ENCODE measurements at regions not wholly inside any gene's neighbourhood (a gene's known extent, or its start where the extent isn't known, plus 50 kb on each side); places are given as distances from the start of the nearest gene placed in this dataset.
A peak's percentile ranks its signal among the peaks of the same experiment; 100 is the strongest.

- DNase-seq (ENCODE audit: low read depth in 3 of 3, low spot score in 1 of 3), result no peak
Measured at GRCh38 chr1:244256086-244256676, 195.5 kb downstream of the ADSS2 start.

GRCh38 chr1:244264163-244264562 is 187.5 kb downstream of the ADSS2 start:
- no peak for DNase-seq (ENCODE audit: low read depth in 3 of 3, low spot score in 1 of 3)

- no peak for DNase-seq (ENCODE audit: low read depth in 3 of 3, low spot score in 1 of 3)
Measured at GRCh38 chr1:244265507-244265906, 186.2 kb downstream of the ADSS2 start.

- no peak for DNase-seq (ENCODE audit: low read depth in 3 of 3, low spot score in 1 of 3)
Measured at GRCh38 chr1:244269169-244269568, 182.5 kb downstream of the ADSS2 start.

GRCh38 chr1:244271004-244271403 is 180.7 kb downstream of the ADSS2 start:
- no peak for DNase-seq (ENCODE audit: low read depth in 3 of 3, low spot score in 1 of 3)

GRCh38 chr1:244271691-244272308 is 179.9 kb downstream of the ADSS2 start:
- no peak for DNase-seq (ENCODE audit: low read depth in 3 of 3, low spot score in 1 of 3)

- DNase-seq (ENCODE audit: low read depth in 3 of 3, low spot score in 1 of 3), result peak; percentile 27 to 54 (median 42)
Measured at GRCh38 chr1:244272471-244273261, 179.0 kb downstream of the ADSS2 start.

GRCh38 chr1:244273262-244273844 is 178.4 kb downstream of the ADSS2 start:
- no peak for DNase-seq (ENCODE audit: low read depth in 3 of 3, low spot score in 1 of 3)

- no peak for DNase-seq (ENCODE audit: low read depth in 3 of 3, low spot score in 1 of 3)
Measured at GRCh38 chr1:244273845-244274619, 177.7 kb downstream of the ADSS2 start.

- DNase-seq (ENCODE audit: low read depth in 3 of 3, low spot score in 1 of 3), result no peak
Measured at GRCh38 chr1:244276646-244277045, 175.1 kb downstream of the ADSS2 start.

GRCh38 chr1:244280201-244280600 is 171.5 kb downstream of the ADSS2 start:
- DNase-seq (ENCODE audit: low read depth in 3 of 3, low spot score in 1 of 3), result no peak

GRCh38 chr1:244280859-244281258 is 170.8 kb downstream of the ADSS2 start:
- DNase-seq (ENCODE audit: low read depth in 3 of 3, low spot score in 1 of 3), result no peak

GRCh38 chr1:244283772-244284171 is 167.9 kb downstream of the ADSS2 start:
- DNase-seq (ENCODE audit: low read depth in 3 of 3, low spot score in 1 of 3), result no peak

GRCh38 chr1:244284641-244285156 is 167.0 kb downstream of the ADSS2 start:
- DNase-seq (ENCODE audit: low read depth in 3 of 3, low spot score in 1 of 3), result no peak

- no peak for DNase-seq (ENCODE audit: low read depth in 3 of 3, low spot score in 1 of 3)
Measured at GRCh38 chr1:244286341-244286740, 165.4 kb downstream of the ADSS2 start.

- no peak for DNase-seq (ENCODE audit: low read depth in 3 of 3, low spot score in 1 of 3)
Measured at GRCh38 chr1:244287726-244288125, 164.0 kb downstream of the ADSS2 start.

GRCh38 chr1:244288663-244289062 is 163.0 kb downstream of the ADSS2 start:
- no peak for DNase-seq (ENCODE audit: low read depth in 3 of 3, low spot score in 1 of 3)

GRCh38 chr1:244289991-244290785 is 161.5 kb downstream of the ADSS2 start:
- DNase-seq (ENCODE audit: low read depth in 3 of 3, low spot score in 1 of 3), result no peak

- DNase-seq (ENCODE audit: low read depth in 3 of 3, low spot score in 1 of 3), result no peak
Measured at GRCh38 chr1:244291236-244292201, 160.2 kb downstream of the ADSS2 start.

All from stimulated activated CD4-positive, alpha-beta T cell treated with anti-CD3 and anti-CD28 coated beads, TNF-alpha, amount 100 ng/mL, for 1 hour (primary cell).